ENCODE measurements at regions not wholly inside any gene's neighbourhood (a gene's known extent, or its start where the extent isn't known, plus 50 kb on each side); places are given as distances from the start of the nearest gene placed in this dataset.

- H3K4me2 ChIP-seq (ENCODE audit: low read length) = no peak overlapping the region
These were observed 101.3 kb upstream of the ETAA1 start for GRCh38 chr2:67295851-67296250.

GRCh38 chr2:67304300-67304890, 92.7 kb upstream of the ETAA1 start:
- Histone ChIP-seq H3K79me2 (ENCODE audit: control insufficient read depth, low read length) (no peaks in the 10 kb centered on the region), H3K4me2 (ENCODE audit: low read length) (no peak overlapping the region), H3K4me3 (ENCODE audit: low read length) (no peak overlapping the region), H3K9me2 (replicated peaks; ENCODE audit: control insufficient read depth, low read length) (no peaks in the 10 kb centered on the region), H3K27ac (ENCODE audit: low read depth, low read length) (no peak overlapping the region), H3F3A (ENCODE audit: control insufficient read depth, insufficient read depth) (no peaks in the 10 kb centered on the region), H3K36me3 (ENCODE audit: control insufficient read depth, low read length) (no peaks in the 10 kb centered on the region), H3K4me1 (ENCODE audit: control insufficient read depth, low read length) (no peaks in the 10 kb centered on the region), H3K9me3 (ENCODE audit: control insufficient read depth, insufficient read depth, low read length) (no peaks in the 10 kb centered on the region), H4K20me1 (ENCODE audit: control insufficient read depth, insufficient read depth, low read depth, low read length) (no peaks in the 10 kb centered on the region), H3K27me3 (ENCODE audit: control insufficient read depth, low read length) (no peaks in the 10 kb centered on the region)
- no peak for TF ChIP-seq CTCF (IDR thresholded peaks at IDR 0.05; ENCODE audit: low read depth, low read length, poor library complexity, severe bottlenecking)
- TF ChIP-seq EZH2phosphoT487 (IDR thresholded peaks at IDR 0.05; ENCODE audit: borderline replicate concordance, low read length) = no peak

More at GRCh38 chr2:67295851-67296250, 101.3 kb upstream of the ETAA1 start:
- no peaks in the 10 kb centered on the region for H4K20me1 ChIP-seq (ENCODE audit: control insufficient read depth, insufficient read depth, low read depth, low read length)
- no peak overlapping the region for H3K27ac ChIP-seq (ENCODE audit: low read depth, low read length)
- H3K9me3 ChIP-seq (ENCODE audit: control insufficient read depth, insufficient read depth, low read length) = no peaks in the 10 kb centered on the region
- H3K79me2 ChIP-seq (ENCODE audit: control insufficient read depth, low read length) = no peaks in the 10 kb centered on the region
- TF ChIP-seq EZH2phosphoT487 (IDR thresholded peaks at IDR 0.05; ENCODE audit: borderline replicate concordance, low read length) = no peak
- no peak overlapping the region for H3K4me3 ChIP-seq (ENCODE audit: low read length)
- H3K36me3 ChIP-seq (ENCODE audit: control insufficient read depth, low read length) = no peaks in the 10 kb centered on the region
- no peaks in the 10 kb centered on the region for H3K4me1 ChIP-seq (ENCODE audit: control insufficient read depth, low read length)
- no peaks in the 10 kb centered on the region for H3F3A ChIP-seq (ENCODE audit: control insufficient read depth, insufficient read depth)
- no peaks in the 10 kb centered on the region for H3K9me2 ChIP-seq (replicated peaks; ENCODE audit: control insufficient read depth, low read length)
- 0 out of 2 replicates have a peak, but pooled peaks cover 4% of the 10 kb centered on the region for H3K27me3 ChIP-seq (ENCODE audit: control insufficient read depth, low read length)

GRCh38 chr2:67309281-67309680, 87.9 kb upstream of the ETAA1 start:
- H3K36me3 ChIP-seq (ENCODE audit: control insufficient read depth, low read length) = no peaks in the 10 kb centered on the region
- no peaks in the 10 kb centered on the region for H4K20me1 ChIP-seq (ENCODE audit: control insufficient read depth, insufficient read depth, low read depth, low read length)
- H3K4me3 ChIP-seq (ENCODE audit: low read length) = no peak overlapping the region
- H3K9me3 ChIP-seq (ENCODE audit: control insufficient read depth, insufficient read depth, low read length) = no peaks in the 10 kb centered on the region
- TF ChIP-seq EZH2phosphoT487 (IDR thresholded peaks at IDR 0.05; ENCODE audit: borderline replicate concordance, low read length) (no peak), CTCF (IDR thresholded peaks at IDR 0.05; ENCODE audit: low read depth, low read length, poor library complexity, severe bottlenecking) (no peak)
- H3K4me2 ChIP-seq (ENCODE audit: low read length) = no peak overlapping the region
- H3K27me3 ChIP-seq (ENCODE audit: control insufficient read depth, low read length) = no peaks in the 10 kb centered on the region
- no peak overlapping the region for H3K27ac ChIP-seq (ENCODE audit: low read depth, low read length)
- no peaks in the 10 kb centered on the region for H3K79me2 ChIP-seq (ENCODE audit: control insufficient read depth, low read length)
- no peaks in the 10 kb centered on the region for H3F3A ChIP-seq (ENCODE audit: control insufficient read depth, insufficient read depth)
- H3K4me1 ChIP-seq (ENCODE audit: control insufficient read depth, low read length) = no peaks in the 10 kb centered on the region
- no peaks in the 10 kb centered on the region for H3K9me2 ChIP-seq (replicated peaks; ENCODE audit: control insufficient read depth, low read length)

- no peaks in the 10 kb centered on the region for H3K4me1 ChIP-seq (ENCODE audit: control insufficient read depth, low read length)
- TF ChIP-seq EZH2phosphoT487 (IDR thresholded peaks at IDR 0.05; ENCODE audit: borderline replicate concordance, low read length) (no peak), CTCF (IDR thresholded peaks at IDR 0.05; ENCODE audit: low read depth, low read length, poor library complexity, severe bottlenecking) (no peak)
- H3K4me3 ChIP-seq (ENCODE audit: low read length) = no peak overlapping the region
- no peaks in the 10 kb centered on the region for H3F3A ChIP-seq (ENCODE audit: control insufficient read depth, insufficient read depth)
- H3K27ac ChIP-seq (ENCODE audit: low read depth, low read length) = no peak overlapping the region
- H3K36me3 ChIP-seq (ENCODE audit: control insufficient read depth, low read length) = no peaks in the 10 kb centered on the region
- H4K20me1 ChIP-seq (ENCODE audit: control insufficient read depth, insufficient read depth, low read depth, low read length) = no peaks in the 10 kb centered on the region
- no peak overlapping the region for H3K4me2 ChIP-seq (ENCODE audit: low read length)
- H3K9me3 ChIP-seq (ENCODE audit: control insufficient read depth, insufficient read depth, low read length) = no peaks in the 10 kb centered on the region
- no peaks in the 10 kb centered on the region for H3K79me2 ChIP-seq (ENCODE audit: control insufficient read depth, low read length)
- no peaks in the 10 kb centered on the region for H3K9me2 ChIP-seq (replicated peaks; ENCODE audit: control insufficient read depth, low read length)
- no peaks in the 10 kb centered on the region for H3K27me3 ChIP-seq (ENCODE audit: control insufficient read depth, low read length)
These were observed 85.6 kb upstream of the ETAA1 start for GRCh38 chr2:67311536-67311935.
